Endothelial cell of umbilical vein (primary cell): ENCODE measurements at regions not wholly inside any gene's neighbourhood (a gene's known extent, or its start where the extent isn't known, plus 50 kb on each side); places are given as distances from the start of the nearest gene placed in this dataset.
A peak's percentile ranks its signal among the peaks of the same experiment; 100 is the strongest.

ENCODE experiments used
- BruUV-seq: library from RNA; stranded (reverse); fragments of 400-500 nt; replicated peaks from 2 replicates; lab custom pipeline; 2021; lab: Mats Ljungman, UMichigan
- CTCF ChIA-PET: fragments of 300-600, 350-600 bp; sonication (Branson Sonifier 250); formaldehyde crosslinking; loops from one replicate; lab custom pipeline; 2021; ENCODE audit warnings: antibody characterized with exemption, inconsistent platforms; lab: Charles Lee
- POLR2A ChIA-PET: fragments of 300-600, 350-600 bp; sonication (Branson Sonifier 250); formaldehyde crosslinking; loops from one replicate; lab custom pipeline; 2021; ENCODE audit warnings: antibody characterized with exemption, inconsistent platforms; lab: Charles Lee
- DNase-seq: peaks from one replicate; pipeline ENCODE4 v3.0.0-alpha.2; 2011; ENCODE audit warnings: low read depth, low spot score
- FAIRE-seq: peaks from 2 replicates; lab custom pipeline; 2011; peaks lifted over from hg19 to GRCh38; lab: Jason Lieb, UNC
- H2AFZ ChIP-seq: 2 replicates; pipeline ENCODE4 v1.6.0; 2012; ENCODE audit warnings: low read depth, low read length, control low read depth, inconsistent platforms
- H3K27ac ChIP-seq: 2 replicates; pipeline ENCODE4 v1.5.1; 2011; ENCODE audit warnings: low read depth, mild to moderate bottlenecking, control low read depth, low read length, moderate library complexity; ENCODE audit not compliant: insufficient read depth
- H3K27me3 ChIP-seq, 2 experiments: 2 replicates each; pipeline versions ENCODE4 v1.6.0 to v1.6.1; 2011; ENCODE audit warnings: low read length in 2 of 2, mixed read lengths in 1 of 2; ENCODE audit not compliant: control insufficient read depth in 2 of 2, insufficient read depth in 2 of 2
- H3K36me3 ChIP-seq, 2 experiments: 2 replicates in 1 of 2; 3 replicates in 1 of 2; pipeline ENCODE4 v1.5.1; 2011; ENCODE audit warnings: low read length in 2 of 2, mild to moderate bottlenecking in 1 of 2, moderate library complexity in 1 of 2; ENCODE audit not compliant: control insufficient read depth in 2 of 2, insufficient read depth in 2 of 2; ENCODE audit errors: extremely low read depth in 1 of 2
- H3K4me1 ChIP-seq: 3 replicates; pipeline ENCODE4 v1.5.1; 2011; ENCODE audit warnings: mild to moderate bottlenecking, low read length; ENCODE audit not compliant: control insufficient read depth, insufficient read depth; ENCODE audit errors: extremely low read depth
- H3K4me2 ChIP-seq: 2 replicates; pipeline ENCODE4 v1.6.1; 2011; ENCODE audit warnings: low read length, control low read depth, mixed read lengths; ENCODE audit not compliant: insufficient read depth
- H3K4me3 ChIP-seq, 3 experiments: fragments of 200-600 bp in 1 of 3; sonication (generic), shearing (Covaris generic) in 1 of 3; replicated peaks in 1 of 3; 2 replicates each; pipeline ENCODE4 v1.5.1; 2011 to 2016; ENCODE audit warnings: control low read depth in 3 of 3, low read length in 3 of 3, mild to moderate bottlenecking in 2 of 3, inconsistent platforms in 1 of 3, low read depth in 1 of 3, moderate library complexity in 1 of 3; ENCODE audit not compliant: insufficient read depth in 1 of 3
- H3K79me2 ChIP-seq: 2 replicates; pipeline ENCODE4 v1.6.0; 2012; ENCODE audit warnings: low read length, inconsistent platforms; ENCODE audit not compliant: control insufficient read depth, insufficient read depth
- H3K9ac ChIP-seq: replicated peaks from 2 replicates; pipeline ENCODE3; 2011; ENCODE audit warnings: low read length, control low read depth; ENCODE audit not compliant: insufficient read depth; ENCODE audit errors: extremely low read depth
- H3K9me1 ChIP-seq: replicated peaks from 3 replicates; pipeline ENCODE4 v1.6.0; 2011; ENCODE audit warnings: mild to moderate bottlenecking, low read length; ENCODE audit not compliant: control insufficient read depth, insufficient read depth; ENCODE audit errors: extremely low read depth
- H3K9me3 ChIP-seq: replicated peaks from 2 replicates; pipeline ENCODE4 v1.5.1; 2012; ENCODE audit warnings: low read length, inconsistent platforms; ENCODE audit not compliant: control insufficient read depth, insufficient read depth
- H4K20me1 ChIP-seq: replicated peaks from 2 replicates; pipeline ENCODE3; 2011; ENCODE audit warnings: mild to moderate bottlenecking, low read length; ENCODE audit not compliant: control insufficient read depth, insufficient read depth; ENCODE audit errors: extremely low read depth
- CTCF ChIP-seq, 2 donors: IDR thresholded peaks; 1 replicate in 1 of 2; 2 replicates in 1 of 2; pipeline ENCODE4 v1.5.1; 2011; ENCODE audit warnings: low read length in 2 of 2, mild to moderate bottlenecking in 2 of 2, moderate library complexity in 2 of 2, control low read depth in 1 of 2, inconsistent platforms in 1 of 2, low read depth in 1 of 2; ENCODE audit not compliant: insufficient read depth in 1 of 2; ENCODE audit errors: extremely low read depth in 1 of 2
- EZH2 ChIP-seq: IDR thresholded peaks from 2 replicates; pipeline ENCODE4 v1.6.1; 2012; ENCODE audit warnings: borderline replicate concordance, low read depth, mild to moderate bottlenecking, moderate library complexity, low read length, inconsistent platforms; ENCODE audit not compliant: severe bottlenecking
- FOS ChIP-seq: IDR thresholded peaks from 2 replicates; pipeline ENCODE4 v1.6.1; 2011; ENCODE audit warnings: mild to moderate bottlenecking, low read length, moderate library complexity, borderline replicate concordance; ENCODE audit not compliant: insufficient read depth
- GATA2 ChIP-seq: IDR thresholded peaks from 2 replicates; pipeline ENCODE4 v1.7.0; 2011; ENCODE audit warnings: low read depth, mild to moderate bottlenecking, moderate library complexity, mixed read lengths, low read length; ENCODE audit not compliant: insufficient read length, insufficient read depth
- JUN ChIP-seq: IDR thresholded peaks from 2 replicates; pipeline ENCODE4 v1.6.1; 2011; ENCODE audit warnings: borderline replicate concordance, low read depth; ENCODE audit not compliant: insufficient read length, insufficient read depth
- MAX ChIP-seq: IDR thresholded peaks from 2 replicates; pipeline ENCODE4 v1.6.1; 2011; ENCODE audit not compliant: insufficient read depth, insufficient read length
- MYC ChIP-seq: IDR thresholded peaks from one replicate; pipeline ENCODE4 v1.6.1; 2011; ENCODE audit warnings: mild to moderate bottlenecking, low read depth, low read length
- POLR2A ChIP-seq: IDR thresholded peaks from 2 replicates; pipeline ENCODE4 v1.6.1; 2012; ENCODE audit warnings: low read depth, mild to moderate bottlenecking, control low read depth, low read length
- POLR2AphosphoS5 ChIP-seq: IDR thresholded peaks from 2 replicates; pipeline ENCODE4 v1.6.1; 2012; ENCODE audit warnings: low read depth, mild to moderate bottlenecking, control low read depth, low read length, moderate library complexity; ENCODE audit not compliant: insufficient read depth
- dilution Hi-C: fragments of 300-500 bp; cut with MboI; formaldehyde crosslinking; loops from one replicate; pipeline ENCODE4 v1.15.0; 2019; ENCODE audit warnings: low sequenced_read_pairs; ENCODE audit not compliant: extremely low pct_ligation_motif_present
- intact Hi-C: fragments of 100-400 bp; cut with micrococcal nuclease; formaldehyde crosslinking; loops from one replicate; pipeline ENCODE4 v1.10.0; 2022

- H4K20me1 ChIP-seq = no peaks in the 10 kb centered on the region
- H3K27me3 ChIP-seq = no peaks in the 10 kb centered on the region
- no peaks in the 10 kb centered on the region for H3K4me1 ChIP-seq
- ChIA-PET CTCF (interaction anchor here (0.6 to 11.9 kb wide), 47 partner anchors 8 to 1012 kb away, joined by 3 to 209 read pairs (median 4); partner anchors contain the start of genes CLEC14A and TRAPPC6B), POLR2A (no interaction called here)
- H3K27ac ChIP-seq = no peak overlapping the region
- H3K79me2 ChIP-seq = no peaks in the 10 kb centered on the region
- no TSS peak for BruUV-seq
- DNase-seq = peak; percentile 89
- intact Hi-C loops = loop anchor here (1.0 to 5.0 kb wide), 5 partner anchors 145 to 820 kb away; partner anchors contain the start of gene CLEC14A
- no peaks in the 10 kb centered on the region for H3K9me3 ChIP-seq
- H3K9me1 ChIP-seq = no peaks in the 10 kb centered on the region
- H3K4me2 ChIP-seq = no peak overlapping the region
- no peak overlapping the region for H3K4me3 ChIP-seq
- no peaks in the 10 kb centered on the region for H3K36me3 ChIP-seq
- peak overlapping the region; percentile 58 for H2AFZ ChIP-seq
- H3K9ac ChIP-seq = no peak overlapping the region
- FAIRE-seq = peak; percentile 74
- dilution Hi-C loops = loop anchor here (25.0 kb wide), 1 partner anchor 140 kb away; no protein-coding TSS in a partner anchor
- TF ChIP-seq CTCF (IDR thresholded peaks at IDR 0.05; ENCODE audit: extremely low read depth in 1 of 2, insufficient read depth in 1 of 2, low read depth in 1 of 2, low read length in 2 of 2) = peak; percentile 72 to 78
- no peak for TF ChIP-seq POLR2A
- TF ChIP-seq MAX = no peak
- TF ChIP-seq EZH2 = no peak
Observed at GRCh38 chr14:38721822-38722431, 381.1 kb downstream of the SEC23A start.

- Histone ChIP-seq H4K20me1 (no peaks in the 10 kb centered on the region), H3K27me3 (no peaks in the 10 kb centered on the region), H3K9me3 (no peaks in the 10 kb centered on the region), H3K4me2 (no peak overlapping the region), H3K9me1 (no peaks in the 10 kb centered on the region), H3K4me3 (no peak overlapping the region), H3K36me3 (no peaks in the 10 kb centered on the region), H3K9ac (no peak overlapping the region), H3K4me1 (no peaks in the 10 kb centered on the region), H3K27ac (no peak overlapping the region), H3K79me2 (no peaks in the 10 kb centered on the region), H2AFZ (no peak overlapping the region)
- BruUV-seq = no TSS peak
- intact Hi-C loops = no loop called here
- ChIA-PET CTCF (interaction anchor here (0.6 to 11.9 kb wide), 4 partner anchors 10 to 1445 kb away, joined by 3 to 209 read pairs (median 85); no protein-coding TSS in a partner anchor), POLR2A (no interaction called here)
- FAIRE-seq (no peak), DNase-seq (peak; percentile 4)
- dilution Hi-C loops = loop anchor here (25.0 kb wide), 1 partner anchor 144 kb away; no protein-coding TSS in a partner anchor
- no peak for TF ChIP-seq CTCF (IDR thresholded peaks at IDR 0.05; ENCODE audit: extremely low read depth in 1 of 2, insufficient read depth in 1 of 2, low read depth in 1 of 2, low read length in 2 of 2)
- no peak for TF ChIP-seq JUN
- no peak for TF ChIP-seq FOS
- no peak for TF ChIP-seq MYC
- TF ChIP-seq GATA2 = no peak
- no peak for TF ChIP-seq MAX
- TF ChIP-seq POLR2AphosphoS5 = no peak
- no peak for TF ChIP-seq POLR2A
Observed at GRCh38 chr14:38718519-38718918, 384.5 kb downstream of the SEC23A start.
